HepG2 (cell line): ENCODE measurements at regions not wholly inside any gene's neighbourhood (a gene's known extent, or its start where the extent isn't known, plus 50 kb on each side); places are given as distances from the start of the nearest gene placed in this dataset.

Source experiments
- CERS6 ChIP-seq: sonication (generic); formaldehyde crosslinking; IDR thresholded peaks from 2 replicates; pipeline ENCODE4 v1.5.0; 2020; ENCODE audit warnings: missing genetic modification reagents
- HHEX ChIP-seq: IDR thresholded peaks from 2 replicates; pipeline ENCODE4 v1.6.1; 2016; ENCODE audit warnings: control low read depth
- HOXA3 ChIP-seq: sonication (generic); formaldehyde crosslinking; IDR thresholded peaks from 2 replicates; pipeline ENCODE4 v1.5.0; 2020; ENCODE audit warnings: missing genetic modification reagents
- KLF15 ChIP-seq: sonication (generic); formaldehyde crosslinking; IDR thresholded peaks from 2 replicates; pipeline ENCODE4 v1.8.1; 2023; ENCODE audit warnings: borderline replicate concordance, mild to moderate bottlenecking, inconsistent platforms, missing genetic modification reagents, mixed read lengths
- MIXL1 ChIP-seq: IDR thresholded peaks from 2 replicates; pipeline ENCODE4 v1.6.1; 2016
- NR2F2 ChIP-seq: IDR thresholded peaks from 2 replicates; pipeline ENCODE4 v1.6.1; 2012; ENCODE audit warnings: low read depth, inconsistent platforms, borderline replicate concordance
- RBAK ChIP-seq: sonication (generic); formaldehyde crosslinking; IDR thresholded peaks from 2 replicates; pipeline ENCODE4 v1.5.1; 2020; ENCODE audit warnings: mild to moderate bottlenecking, missing genetic modification reagents
- SP1 ChIP-seq, 2 experiments: fragments of 450-650 bp in 1 of 2; sonication (generic) in 1 of 2; formaldehyde crosslinking in 1 of 2; IDR thresholded peaks; 2 replicates each; pipeline versions ENCODE4 v1.4.0 to v1.6.1; 2016 to 2020; ENCODE audit warnings: missing genetic modification reagents in 1 of 2
- THAP7 ChIP-seq: sonication (generic); formaldehyde crosslinking; IDR thresholded peaks from 2 replicates; pipeline ENCODE4 v1.8.1; 2023; ENCODE audit warnings: mild to moderate bottlenecking, missing genetic modification reagents
- ZBTB44 ChIP-seq: sonication (generic); formaldehyde crosslinking; IDR thresholded peaks from 2 replicates; pipeline ENCODE4 v1.4.0; 2020; ENCODE audit warnings: missing genetic modification reagents
- ZMYM2 ChIP-seq: sonication (generic); formaldehyde crosslinking; IDR thresholded peaks from 2 replicates; pipeline ENCODE4 v1.8.0; 2022; ENCODE audit warnings: mild to moderate bottlenecking, missing genetic modification reagents
- ZNF234 ChIP-seq: sonication (generic); formaldehyde crosslinking; conservative IDR thresholded peaks from 2 replicates; pipeline ENCODE4 v1.5.1; 2020; ENCODE audit warnings: mild to moderate bottlenecking, missing genetic modification reagents
- ZNF563 ChIP-seq: sonication (generic); formaldehyde crosslinking; IDR thresholded peaks from 2 replicates; pipeline ENCODE4 v1.8.0; 2022; ENCODE audit warnings: mild to moderate bottlenecking, moderate library complexity, missing genetic modification reagents
- TF ChIP-seq, protein P1 (sequence below): IDR thresholded peaks from 2 replicates; pipeline ENCODE4 v1.6.1; 2016; ENCODE audit warnings: low read depth
- TF ChIP-seq, protein P2 (sequence below): sonication (generic); formaldehyde crosslinking; IDR thresholded peaks from one replicate; pipeline ENCODE4 v1.5.1; 2020; ENCODE audit warnings: mild to moderate bottlenecking, missing genetic modification reagents; ENCODE audit errors: not compliant biosample characterization

DNA sequence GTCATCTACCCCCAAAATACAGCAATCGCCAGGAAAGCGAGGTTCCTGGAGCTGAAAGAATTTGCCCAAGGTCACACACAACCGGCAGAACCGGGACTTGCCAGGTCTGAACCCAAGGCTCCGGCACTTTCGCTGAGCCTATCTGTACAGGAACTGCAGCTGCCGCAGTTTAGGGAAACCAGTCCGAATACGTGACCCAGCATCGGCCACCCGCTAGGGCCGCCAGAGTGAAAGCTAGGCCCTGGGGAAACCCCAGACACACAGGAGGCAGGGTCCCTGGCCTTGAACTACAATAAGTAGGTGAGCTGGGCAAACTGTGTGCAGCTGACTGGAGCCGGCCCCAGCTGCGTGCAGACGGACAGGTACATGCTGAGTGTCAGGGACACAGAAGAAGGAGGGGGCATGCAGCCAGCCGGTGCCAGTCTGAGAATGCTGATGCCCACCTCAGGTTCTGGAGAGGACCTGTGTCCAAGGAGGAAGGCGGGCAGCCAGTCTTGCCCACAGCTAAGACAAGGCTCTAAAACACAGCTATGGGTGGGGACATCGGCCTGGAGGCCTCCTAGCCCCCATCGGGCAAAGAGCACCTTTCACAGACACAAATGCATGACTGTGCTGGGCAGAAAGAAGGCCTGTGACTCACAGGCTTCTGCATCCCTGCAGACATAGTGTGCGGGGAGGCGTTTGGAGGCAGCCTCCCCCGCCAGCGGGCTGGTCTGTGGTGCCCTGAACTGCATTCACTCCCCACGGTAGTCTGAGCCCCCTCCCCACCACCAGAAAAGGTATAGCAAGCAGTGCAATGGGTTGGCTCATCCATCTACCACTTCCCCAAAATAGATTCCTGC is 107.4 kb upstream of the ID2 start (continued):
- TF ChIP-seq SP1 (IDR thresholded peaks at IDR 0.05), result no peak
- TF ChIP-seq SP1 (CRISPR knock-in tag; IDR thresholded peaks at IDR 0.05), result peak; percentile 50
- no peak for TF ChIP-seq KLF15 (CRISPR knock-in tag)
- peak; percentile 70; the same call in 1 of the 2 replicates for TF ChIP-seq HOXA3 (CRISPR knock-in tag)
- TF ChIP-seq ZMYM2 (CRISPR knock-in tag), result peak; percentile 83
- TF ChIP-seq, protein P1, sequence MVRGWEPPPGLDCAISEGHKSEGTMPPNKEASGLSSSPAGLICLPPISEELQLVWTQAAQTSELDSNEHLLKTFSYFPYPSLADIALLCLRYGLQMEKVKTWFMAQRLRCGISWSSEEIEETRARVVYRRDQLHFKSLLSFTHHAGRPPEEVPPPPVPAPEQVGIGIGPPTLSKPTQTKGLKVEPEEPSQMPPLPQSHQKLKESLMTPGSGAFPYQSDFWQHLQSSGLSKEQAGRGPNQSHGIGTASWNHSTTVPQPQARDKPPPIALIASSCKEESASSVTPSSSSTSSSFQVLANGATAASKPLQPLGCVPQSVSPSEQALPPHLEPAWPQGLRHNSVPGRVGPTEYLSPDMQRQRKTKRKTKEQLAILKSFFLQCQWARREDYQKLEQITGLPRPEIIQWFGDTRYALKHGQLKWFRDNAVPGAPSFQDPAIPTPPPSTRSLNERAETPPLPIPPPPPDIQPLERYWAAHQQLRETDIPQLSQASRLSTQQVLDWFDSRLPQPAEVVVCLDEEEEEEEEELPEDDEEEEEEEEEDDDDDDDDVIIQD (CRISPR knock-in tag), result peak; percentile 41
- no peak for TF ChIP-seq THAP7
- TF ChIP-seq, protein P2, sequence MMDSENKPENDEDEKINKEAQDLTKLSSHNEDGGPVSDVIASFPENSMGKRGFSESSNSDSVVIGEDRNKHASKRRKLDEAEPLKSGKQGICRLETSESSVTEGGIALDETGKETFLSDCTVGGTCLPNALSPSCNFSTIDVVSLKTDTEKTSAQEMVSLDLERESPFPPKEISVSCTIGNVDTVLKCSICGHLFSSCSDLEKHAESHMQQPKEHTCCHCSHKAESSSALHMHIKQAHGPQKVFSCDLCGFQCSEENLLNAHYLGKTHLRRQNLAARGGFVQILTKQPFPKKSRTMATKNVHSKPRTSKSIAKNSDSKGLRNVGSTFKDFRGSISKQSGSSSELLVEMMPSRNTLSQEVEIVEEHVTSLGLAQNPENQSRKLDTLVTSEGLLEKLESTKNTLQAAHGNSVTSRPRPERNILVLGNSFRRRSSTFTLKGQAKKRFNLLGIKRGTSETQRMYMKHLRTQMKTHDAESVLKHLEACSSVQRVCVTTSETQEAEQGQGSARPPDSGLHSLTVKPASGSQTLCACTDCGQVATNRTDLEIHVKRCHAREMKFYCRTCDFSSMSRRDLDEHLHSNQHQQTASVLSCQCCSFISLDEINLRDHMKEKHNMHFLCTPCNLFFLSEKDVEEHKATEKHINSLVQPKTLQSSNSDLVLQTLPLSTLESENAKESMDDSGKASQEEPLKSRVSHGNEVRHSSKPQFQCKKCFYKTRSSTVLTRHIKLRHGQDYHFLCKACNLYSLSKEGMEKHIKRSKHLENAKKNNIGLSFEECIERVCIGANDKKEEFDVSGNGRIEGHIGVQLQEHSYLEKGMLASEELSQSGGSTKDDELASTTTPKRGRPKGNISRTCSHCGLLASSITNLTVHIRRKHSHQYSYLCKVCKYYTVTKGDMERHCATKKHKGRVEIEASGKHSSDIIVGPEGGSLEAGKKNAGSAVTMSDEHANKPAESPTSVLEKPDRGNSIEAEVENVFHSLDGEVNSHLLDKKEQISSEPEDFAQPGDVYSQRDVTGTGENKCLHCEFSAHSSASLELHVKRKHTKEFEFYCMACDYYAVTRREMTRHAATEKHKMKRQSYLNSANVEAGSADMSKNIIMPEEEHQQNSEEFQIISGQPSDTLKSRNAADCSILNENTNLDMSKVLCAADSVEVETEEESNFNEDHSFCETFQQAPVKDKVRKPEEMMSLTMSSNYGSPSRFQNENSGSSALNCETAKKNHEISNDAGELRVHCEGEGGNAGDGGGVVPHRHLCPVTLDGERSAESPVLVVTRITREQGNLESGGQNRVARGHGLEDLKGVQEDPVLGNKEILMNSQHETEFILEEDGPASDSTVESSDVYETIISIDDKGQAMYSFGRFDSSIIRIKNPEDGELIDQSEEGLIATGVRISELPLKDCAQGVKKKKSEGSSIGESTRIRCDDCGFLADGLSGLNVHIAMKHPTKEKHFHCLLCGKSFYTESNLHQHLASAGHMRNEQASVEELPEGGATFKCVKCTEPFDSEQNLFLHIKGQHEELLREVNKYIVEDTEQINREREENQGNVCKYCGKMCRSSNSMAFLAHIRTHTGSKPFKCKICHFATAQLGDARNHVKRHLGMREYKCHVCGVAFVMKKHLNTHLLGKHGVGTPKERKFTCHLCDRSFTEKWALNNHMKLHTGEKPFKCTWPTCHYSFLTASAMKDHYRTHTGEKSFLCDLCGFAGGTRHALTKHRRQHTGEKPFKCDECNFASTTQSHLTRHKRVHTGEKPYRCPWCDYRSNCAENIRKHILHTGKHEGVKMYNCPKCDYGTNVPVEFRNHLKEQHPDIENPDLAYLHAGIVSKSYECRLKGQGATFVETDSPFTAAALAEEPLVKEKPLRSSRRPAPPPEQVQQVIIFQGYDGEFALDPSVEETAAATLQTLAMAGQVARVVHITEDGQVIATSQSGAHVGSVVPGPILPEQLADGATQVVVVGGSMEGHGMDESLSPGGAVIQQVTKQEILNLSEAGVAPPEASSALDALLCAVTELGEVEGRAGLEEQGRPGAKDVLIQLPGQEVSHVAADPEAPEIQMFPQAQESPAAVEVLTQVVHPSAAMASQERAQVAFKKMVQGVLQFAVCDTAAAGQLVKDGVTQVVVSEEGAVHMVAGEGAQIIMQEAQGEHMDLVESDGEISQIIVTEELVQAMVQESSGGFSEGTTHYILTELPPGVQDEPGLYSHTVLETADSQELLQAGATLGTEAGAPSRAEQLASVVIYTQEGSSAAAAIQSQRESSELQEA (CRISPR knock-in tag), result peak; percentile 77
- TF ChIP-seq MIXL1, result peak; percentile 55
- TF ChIP-seq ZNF563 (CRISPR knock-in tag), result peak; percentile 61
- no peak for TF ChIP-seq HHEX
- no peak for TF ChIP-seq RBAK (CRISPR knock-in tag)
- TF ChIP-seq ZBTB44, result no peak
- peak; percentile 60; the same call in 1 of the 2 replicates for TF ChIP-seq NR2F2
- TF ChIP-seq CERS6 (CRISPR knock-in tag), result no peak
- TF ChIP-seq ZNF234, result no peak
